GM21717 (cell line): ENCODE measurements at regions not wholly inside any gene's neighbourhood (a gene's known extent, or its start where the extent isn't known, plus 50 kb on each side); places are given as distances from the start of the nearest gene placed in this dataset.
"Not testable (repeated sequence)": the region's sequence is repeated elsewhere in the genome, so short reads cannot be mapped to it uniquely, and the experiment has no call there.

Source experiments
- ATAC-seq: cut with Tn5 transposase; IDR thresholded peaks from one replicate; pipeline ENCODE4 v1.9.1; 2021; ENCODE audit warnings: mild to moderate bottlenecking, moderate library complexity; ENCODE audit not compliant: unreplicated experiment

GRCh38 chr12:105423237-105423636, 92.7 kb downstream of the C12orf75 start:
- ATAC-seq: no peak

- no peak for ATAC-seq
These were observed 93.4 kb downstream of the C12orf75 start for GRCh38 chr12:105423921-105424320.

- ATAC-seq: no peak
These were observed 95.0 kb downstream of the C12orf75 start for GRCh38 chr12:105425254-105426174.

DNA sequence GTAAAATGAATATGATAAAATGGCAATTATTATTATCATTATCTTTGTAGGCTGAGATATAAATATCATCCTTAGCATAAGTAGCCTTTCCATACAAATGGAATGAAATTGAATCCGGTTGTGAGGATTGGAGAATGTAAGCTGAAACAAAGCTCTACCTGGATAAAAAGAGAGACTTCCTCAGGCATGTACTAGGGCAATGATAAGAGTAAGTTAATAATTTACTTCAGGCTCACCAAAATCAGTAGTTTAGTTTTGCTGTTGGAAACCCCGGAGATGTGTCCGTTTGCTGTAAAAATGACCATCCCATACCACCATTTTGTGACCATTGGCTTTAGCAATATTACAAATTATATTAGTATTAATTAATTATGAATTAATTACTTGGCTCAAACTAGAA, 96.3 kb downstream of the C12orf75 start:
- no peak for ATAC-seq

DNA sequence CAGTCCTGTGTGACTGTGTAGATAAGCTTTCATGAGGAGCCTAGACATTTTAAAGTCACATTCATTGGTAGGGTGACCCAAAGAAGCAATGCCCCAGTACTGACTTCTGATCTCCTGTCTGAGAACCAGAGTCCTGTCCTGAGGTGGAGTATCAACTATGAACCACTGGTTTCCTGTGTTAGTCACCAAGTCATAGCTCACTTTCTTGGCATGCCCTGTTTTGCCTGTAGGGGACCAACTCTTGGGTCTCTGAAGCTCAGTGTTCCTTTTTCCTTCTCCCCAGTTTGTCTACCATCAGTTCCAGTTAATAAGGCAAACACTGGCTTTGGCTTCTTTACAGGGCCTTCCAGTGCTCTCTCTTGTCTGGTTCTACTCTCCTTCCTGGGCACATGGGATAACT, 97.4 kb downstream of the C12orf75 start:
- ATAC-seq: no peak

DNA sequence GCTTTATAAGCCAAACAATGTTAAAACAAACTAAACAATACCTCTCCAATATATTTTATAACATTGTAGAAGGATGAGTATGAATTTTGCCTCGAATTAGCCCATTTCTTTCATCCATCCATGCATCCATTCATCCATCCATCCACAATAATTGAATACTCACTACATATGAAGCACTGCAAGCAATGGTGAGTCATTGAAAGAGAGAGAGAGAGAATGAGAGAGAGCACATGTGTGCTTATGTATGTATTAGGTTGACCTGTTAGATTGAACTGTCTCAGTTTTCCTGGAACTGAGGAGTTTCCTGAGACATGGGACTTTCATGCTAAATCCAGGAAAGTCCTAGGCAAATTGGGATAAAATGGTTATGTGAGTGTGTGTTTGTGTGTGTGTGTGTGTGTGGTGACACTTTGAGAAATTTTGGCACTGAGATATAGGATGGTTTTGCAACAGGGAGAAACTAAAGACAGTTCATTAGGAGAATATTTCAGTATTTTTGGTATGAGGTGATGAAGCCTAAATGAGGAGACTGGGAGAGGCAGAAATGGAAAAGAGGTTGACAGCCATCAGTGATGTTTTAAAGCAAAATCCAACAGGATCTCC, 98.4 kb downstream of the C12orf75 start:
- no peak for ATAC-seq

GRCh38 chr12:105429511-105429910, 99.0 kb downstream of the C12orf75 start:
- ATAC-seq: no peak

DNA sequence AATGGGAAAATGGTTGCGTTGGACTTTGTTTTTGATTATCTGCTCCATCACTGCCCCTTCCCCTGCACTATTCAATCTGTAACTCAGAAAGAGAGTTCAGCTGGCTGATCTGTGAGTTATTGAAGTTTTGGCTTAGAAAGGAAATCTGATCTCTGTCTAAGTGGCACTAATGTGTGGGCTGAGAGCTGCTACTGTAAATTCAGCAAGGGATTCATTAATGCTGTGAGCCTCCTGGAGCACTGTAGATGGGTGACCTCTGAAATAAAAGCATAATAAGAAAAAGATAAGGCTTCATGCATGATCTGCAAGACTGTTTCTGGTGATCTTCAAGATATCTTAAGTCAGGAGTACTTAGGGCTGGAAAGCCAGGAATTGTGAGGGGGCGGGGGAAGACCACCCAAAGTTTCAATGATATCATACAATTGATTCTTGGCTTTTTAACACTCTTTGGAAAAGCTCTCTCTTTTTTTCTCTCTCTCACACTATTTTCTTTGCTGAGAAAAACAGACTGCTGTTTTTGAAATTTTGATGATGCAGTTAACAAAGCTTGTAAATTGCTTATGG, 101.1 kb downstream of the C12orf75 start:
- no peak for ATAC-seq

- ATAC-seq: no peak
These were observed 103.3 kb downstream of the C12orf75 start for GRCh38 chr12:105433804-105434203.

DNA sequence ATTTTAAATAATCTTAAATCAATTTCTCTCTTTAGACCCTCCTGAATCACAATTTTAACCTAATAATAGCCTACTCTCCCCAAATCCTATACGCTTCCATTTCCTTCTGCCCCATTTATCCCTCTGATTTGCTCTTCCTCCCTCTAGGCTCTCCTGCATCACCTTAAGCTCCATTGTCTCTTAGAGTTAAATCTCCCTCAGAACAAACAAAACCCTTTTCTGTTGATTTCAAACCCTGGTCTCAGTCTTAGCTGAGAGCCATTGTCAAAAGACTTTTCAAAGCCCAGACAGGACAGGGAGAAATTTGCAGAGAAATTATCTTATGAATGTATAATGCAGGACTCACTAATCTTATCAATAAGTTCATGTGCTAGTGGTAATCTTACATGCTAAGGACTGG, 106.1 kb downstream of the C12orf75 start:
- ATAC-seq: no peak

- no peak for ATAC-seq
These were observed 109.7 kb downstream of the C12orf75 start for GRCh38 chr12:105440037-105440664.

DNA sequence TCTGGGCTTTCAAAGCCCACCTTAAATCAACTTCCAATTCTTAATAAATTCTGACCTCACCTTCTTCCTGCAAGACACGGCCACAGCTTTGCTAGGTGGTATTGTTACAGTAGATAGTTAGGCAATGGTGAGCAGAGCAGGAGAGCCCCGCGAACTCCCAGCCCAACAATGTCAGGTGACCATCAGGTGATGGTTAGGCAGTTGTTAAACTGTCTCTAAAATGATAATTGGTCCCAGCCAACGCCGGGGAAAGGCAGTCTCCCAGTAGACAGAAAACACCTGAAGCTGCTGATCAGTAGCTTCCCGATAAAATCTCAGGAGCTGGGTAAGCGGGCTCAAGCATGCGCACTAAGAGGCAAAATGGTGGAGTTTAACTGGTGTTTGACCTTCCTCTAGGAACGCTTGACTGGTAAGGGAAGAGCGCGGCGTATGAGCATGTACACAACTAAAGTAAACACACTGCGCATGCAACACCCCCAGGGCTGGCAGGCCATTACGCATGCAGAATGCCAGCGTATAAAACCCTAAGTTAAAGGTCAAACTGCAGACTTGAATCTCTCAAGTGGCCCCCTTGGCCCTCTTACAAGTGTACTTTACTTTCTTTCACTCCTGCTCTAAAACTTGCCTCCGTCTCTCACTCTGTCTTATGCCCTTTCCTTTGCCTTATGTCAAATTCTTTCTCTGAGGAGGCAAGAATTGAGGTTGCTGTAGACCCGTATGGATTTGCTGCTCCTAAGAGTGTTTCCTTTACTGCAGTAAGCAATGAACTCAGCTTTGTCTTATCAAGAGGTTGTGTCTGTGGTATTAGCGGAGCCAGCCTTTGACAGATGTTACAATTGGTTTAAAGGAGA, 113.5 kb downstream of the C12orf75 start:
- ATAC-seq: no peak

GRCh38 chr12:105444653-105445102, 114.2 kb downstream of the C12orf75 start:
- ATAC-seq: no peak

DNA sequence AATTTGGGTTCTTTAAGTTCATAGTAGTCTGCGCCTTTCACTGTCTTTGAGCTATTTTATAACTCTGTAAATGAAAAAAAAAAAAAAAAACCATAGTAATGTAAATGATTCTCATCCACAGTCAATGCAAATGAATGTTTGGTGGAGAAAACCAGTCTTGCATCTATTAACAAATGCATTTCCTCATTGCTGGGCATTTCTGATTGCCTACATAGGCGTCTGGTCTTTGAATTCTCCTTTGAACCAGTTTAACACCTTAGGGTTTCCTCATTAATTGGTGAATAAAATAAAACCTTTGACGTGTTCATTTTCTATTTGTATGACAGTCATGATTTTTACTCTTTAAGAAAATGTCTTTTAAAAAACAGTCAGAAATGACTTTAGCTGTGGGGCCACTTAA, 114.8 kb downstream of the C12orf75 start:
- no peak for ATAC-seq

DNA sequence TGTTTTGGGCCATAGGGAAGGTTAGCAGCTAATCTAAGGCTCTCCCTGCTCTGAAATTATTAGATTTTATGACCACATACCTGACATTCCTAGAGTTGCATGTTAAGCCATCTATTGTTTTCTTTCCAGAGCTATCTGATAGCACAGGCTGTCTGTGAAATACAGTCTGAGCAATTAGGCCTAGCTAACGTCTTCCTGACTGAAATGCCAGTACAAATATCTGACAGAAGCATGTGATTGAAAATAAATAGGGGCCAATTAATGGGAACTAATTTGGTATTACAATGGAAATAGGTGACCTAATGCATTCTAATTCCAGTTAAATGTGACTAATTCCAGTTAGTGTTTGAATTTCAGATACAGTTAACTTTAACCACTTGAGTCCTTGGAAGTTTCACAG, 115.2 kb downstream of the C12orf75 start:
- no peak for ATAC-seq

DNA sequence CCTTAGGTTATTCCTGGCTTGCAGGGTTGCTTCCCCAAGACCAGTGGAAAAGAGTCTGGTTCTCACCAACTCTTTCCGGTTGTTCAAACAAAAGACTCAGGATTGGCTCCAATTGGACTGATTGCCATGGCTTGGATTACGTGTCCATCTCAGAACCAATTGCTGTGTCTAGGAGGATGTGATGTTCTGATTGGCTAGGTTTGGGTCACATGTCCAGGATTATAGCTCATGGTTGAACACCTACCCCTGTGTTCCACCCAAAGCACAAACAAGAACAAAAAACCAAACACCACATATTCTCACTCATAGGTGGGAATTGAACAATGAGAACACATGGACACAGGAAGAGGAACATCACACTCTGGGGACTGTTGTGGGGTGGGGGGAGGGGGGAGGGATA, 116.0 kb downstream of the C12orf75 start:
- ATAC-seq: not testable (repeated sequence)

GRCh38 chr12:105449431-105449830, 118.9 kb downstream of the C12orf75 start:
- no peak for ATAC-seq

DNA sequence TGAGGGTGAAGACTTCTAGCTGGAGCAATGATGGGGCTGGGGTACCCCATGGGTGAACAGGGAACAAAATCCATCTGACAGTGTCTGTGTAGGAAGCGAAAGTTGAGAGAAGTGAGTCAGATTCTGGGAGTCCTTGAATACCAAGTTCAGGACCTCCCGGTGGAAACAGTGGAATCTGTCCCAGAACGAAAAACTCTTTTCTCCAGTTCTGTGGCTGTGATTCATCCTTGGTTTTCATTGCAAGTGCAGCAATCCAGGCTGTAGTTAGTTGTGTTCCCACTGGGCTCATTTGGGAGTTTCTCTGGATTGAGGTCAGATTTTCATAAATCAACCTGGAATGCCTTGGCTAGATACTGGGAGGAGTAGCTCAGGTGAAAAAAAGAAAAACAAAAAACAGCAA, 120.7 kb downstream of the C12orf75 start:
- no peak for ATAC-seq

GRCh38 chr12:105451798-105452197, 121.3 kb downstream of the C12orf75 start:
- no peak for ATAC-seq

DNA sequence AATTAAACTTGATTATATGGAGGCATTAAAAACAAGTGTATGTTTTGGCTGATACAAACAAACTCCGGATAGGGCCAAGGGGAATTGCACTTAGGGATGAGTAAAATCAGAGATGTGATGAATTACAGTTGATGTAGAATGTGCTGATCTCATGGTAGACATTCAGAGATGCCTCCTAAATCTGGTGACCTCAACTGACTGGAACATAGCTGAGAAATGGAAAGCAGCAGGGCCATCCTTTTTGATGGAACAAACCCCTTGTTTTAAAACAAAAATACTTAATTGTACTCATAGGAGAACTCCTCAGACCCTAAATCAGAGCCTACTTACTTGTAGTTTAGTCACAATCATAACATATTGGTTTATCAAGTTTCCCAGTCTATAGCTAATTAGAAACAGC, 122.8 kb downstream of the C12orf75 start:
- ATAC-seq: no peak

DNA sequence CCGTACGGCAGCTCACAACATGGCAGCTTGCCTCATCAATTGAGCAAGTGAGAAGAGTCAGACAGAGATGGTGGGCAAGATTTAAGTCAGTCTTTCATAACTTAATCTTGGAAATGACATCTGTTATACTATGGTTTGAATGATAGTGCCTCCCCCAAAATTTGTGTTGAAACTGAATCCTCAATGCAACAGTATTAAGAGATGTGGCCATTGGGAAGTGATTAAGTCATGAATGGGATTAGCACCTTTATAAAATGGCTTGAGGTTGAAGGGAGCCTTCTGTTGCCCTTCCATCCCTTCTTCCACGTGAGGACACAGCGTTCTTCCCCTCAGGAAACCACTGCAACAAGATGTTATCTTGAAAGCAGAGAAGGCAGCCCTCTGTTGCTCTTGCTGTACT, 124.2 kb downstream of the C12orf75 start:
- ATAC-seq: no peak
